Gastrocnemius medialis (tissue), 4 donors: ENCODE measurements at regions not wholly inside any gene's neighbourhood (a gene's known extent, or its start where the extent isn't known, plus 50 kb on each side); places are given as distances from the start of the nearest gene placed in this dataset.

Source experiments
- CTCF ChIP-seq, 5 experiments: fragments of 450-650 bp in 3 of 5; fragments of 200-600 bp in 2 of 5; sonication (generic) in 2 of 5; IDR thresholded peaks in 4 of 5; conservative IDR thresholded peaks in 1 of 5; 1 replicate in 4 of 5; 2 replicates in 1 of 5; pipeline ENCODE4 v1.5.1; 2016 to 2019; ENCODE audit warnings: antibody characterized with exemption in 5 of 5, mild to moderate bottlenecking in 3 of 5, moderate library complexity in 3 of 5
- POLR2A ChIP-seq, 2 donors: fragments of 450-650 bp; IDR thresholded peaks; one replicate each; pipeline ENCODE4 v1.6.1; 2017; ENCODE audit warnings: antibody characterized with exemption in 2 of 2, mild to moderate bottlenecking in 2 of 2, moderate library complexity in 2 of 2

- TF ChIP-seq CTCF (IDR thresholded peaks at IDR 0.05 in 4 of 5, conservative IDR thresholded peaks at IDR 0.05 in 1 of 5) (no peak), POLR2A (IDR thresholded peaks at IDR 0.05) (no peak)
These were observed 223.2 kb downstream of the FAM47A start for GRCh38 chrX:33908898-33909297.
